Astrocyte of the spinal cord (primary cell): ENCODE measurements at regions not wholly inside any gene's neighbourhood (a gene's known extent, or its start where the extent isn't known, plus 50 kb on each side); places are given as distances from the start of the nearest gene placed in this dataset.

Source experiments
- DNase-seq: peaks from one replicate; pipeline ENCODE4 v3.0.0; 2011; ENCODE audit warnings: low read depth, low spot score
- H3K4me3 ChIP-seq: 2 replicates; pipeline ENCODE4 v1.5.1; 2011; ENCODE audit warnings: low read depth, mild to moderate bottlenecking, low read length, moderate library complexity
- CTCF ChIP-seq: IDR thresholded peaks from 2 replicates; pipeline ENCODE4 v1.5.1; 2012; ENCODE audit warnings: low read depth, mild to moderate bottlenecking, low read length, inconsistent platforms
- in situ Hi-C: cut with HindIII; loops from 2 replicates; pipeline ENCODE4 v1.10.0; 2017; ENCODE audit warnings: low sequenced_read_pairs

GRCh38 chr2:104321796-104322349 lies 532.0 kb upstream of the POU3F3 start:
- no peak for DNase-seq
- H3K4me3 ChIP-seq: no peak overlapping the region
- TF ChIP-seq CTCF: no peak
- in situ Hi-C loops: no loop called here

GRCh38 chr2:104332731-104333130 lies 521.2 kb upstream of the POU3F3 start:
- no peak overlapping the region for H3K4me3 ChIP-seq
- in situ Hi-C loops: no loop called here
- DNase-seq: peak; percentile 84
- TF ChIP-seq CTCF: no peak

GRCh38 chr2:104337869-104338268 lies 516.0 kb upstream of the POU3F3 start:
- no peak for DNase-seq
- H3K4me3 ChIP-seq: no peak overlapping the region
- in situ Hi-C loops: no loop called here
- no peak for TF ChIP-seq CTCF

GRCh38 chr2:104340162-104340561 lies 513.8 kb upstream of the POU3F3 start:
- H3K4me3 ChIP-seq: no peak overlapping the region
- DNase-seq: no peak
- in situ Hi-C loops: no loop called here
- no peak for TF ChIP-seq CTCF

GRCh38 chr2:104340879-104341828 lies 512.8 kb upstream of the POU3F3 start:
- TF ChIP-seq CTCF: no peak
- no peak overlapping the region for H3K4me3 ChIP-seq
- in situ Hi-C loops: no loop called here
- no peak for DNase-seq

GRCh38 chr2:104344306-104344705 lies 509.6 kb upstream of the POU3F3 start:
- in situ Hi-C loops: no loop called here
- no peak overlapping the region for H3K4me3 ChIP-seq
- TF ChIP-seq CTCF: no peak
- DNase-seq: no peak
